22Rv1 (cell line): ENCODE measurements at regions not wholly inside any gene's neighbourhood (a gene's known extent, or its start where the extent isn't known, plus 50 kb on each side); places are given as distances from the start of the nearest gene placed in this dataset.

Source experiments
- ZFX ChIP-seq: fragments of 450-650 bp; IDR thresholded peaks from 2 replicates; pipeline ENCODE4 v1.6.1; 2017; ENCODE audit warnings: antibody characterized with exemption, borderline replicate concordance
- TF ChIP-seq, protein P1 (sequence below): fragments of 450-650 bp; IDR thresholded peaks from 2 replicates; pipeline ENCODE4 v1.5.1; 2017; ENCODE audit warnings: mild to moderate bottlenecking

DNA sequence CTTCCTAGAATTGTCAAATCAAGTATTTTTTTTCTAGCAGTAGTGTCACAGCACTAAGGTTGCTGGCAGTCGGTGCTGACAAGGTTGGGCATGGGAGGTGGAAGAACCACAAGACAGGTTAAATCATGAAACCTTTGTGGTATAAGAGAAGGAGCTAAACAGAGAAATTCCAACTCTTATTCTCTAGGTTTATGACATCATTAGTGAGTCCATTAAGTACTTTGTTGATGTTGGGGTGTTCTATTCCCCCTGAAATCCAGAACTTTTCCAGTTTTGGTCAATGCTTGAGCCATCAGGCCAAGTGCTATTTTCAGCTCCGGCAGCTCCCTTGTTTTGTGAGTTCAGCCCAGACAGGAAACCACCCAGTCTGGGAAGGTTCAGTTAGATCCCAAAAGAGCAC is 206.0 kb upstream of the SOX9 start:
- TF ChIP-seq, protein P1, sequence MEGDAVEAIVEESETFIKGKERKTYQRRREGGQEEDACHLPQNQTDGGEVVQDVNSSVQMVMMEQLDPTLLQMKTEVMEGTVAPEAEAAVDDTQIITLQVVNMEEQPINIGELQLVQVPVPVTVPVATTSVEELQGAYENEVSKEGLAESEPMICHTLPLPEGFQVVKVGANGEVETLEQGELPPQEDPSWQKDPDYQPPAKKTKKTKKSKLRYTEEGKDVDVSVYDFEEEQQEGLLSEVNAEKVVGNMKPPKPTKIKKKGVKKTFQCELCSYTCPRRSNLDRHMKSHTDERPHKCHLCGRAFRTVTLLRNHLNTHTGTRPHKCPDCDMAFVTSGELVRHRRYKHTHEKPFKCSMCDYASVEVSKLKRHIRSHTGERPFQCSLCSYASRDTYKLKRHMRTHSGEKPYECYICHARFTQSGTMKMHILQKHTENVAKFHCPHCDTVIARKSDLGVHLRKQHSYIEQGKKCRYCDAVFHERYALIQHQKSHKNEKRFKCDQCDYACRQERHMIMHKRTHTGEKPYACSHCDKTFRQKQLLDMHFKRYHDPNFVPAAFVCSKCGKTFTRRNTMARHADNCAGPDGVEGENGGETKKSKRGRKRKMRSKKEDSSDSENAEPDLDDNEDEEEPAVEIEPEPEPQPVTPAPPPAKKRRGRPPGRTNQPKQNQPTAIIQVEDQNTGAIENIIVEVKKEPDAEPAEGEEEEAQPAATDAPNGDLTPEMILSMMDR: no peak
- TF ChIP-seq ZFX: no peak
